OCI-LY3 (cell line): ENCODE measurements at regions not wholly inside any gene's neighbourhood (a gene's known extent, or its start where the extent isn't known, plus 50 kb on each side); places are given as distances from the start of the nearest gene placed in this dataset.

Experiments used
- H2AFZ ChIP-seq: fragments of 200-600, 300-600 bp; shearing (Covaris generic); 2 replicates; pipeline ENCODE4 v1.6.0; 2014; ENCODE audit warnings: antibody characterized with exemption, low read depth, low read length
- H3K27ac ChIP-seq: fragments of 200-600, 300-600 bp; sonication (generic); 2 replicates; pipeline ENCODE4 v1.5.1; 2014; ENCODE audit warnings: mild to moderate bottlenecking, low read length, moderate library complexity, mixed read lengths
- H3K27me3 ChIP-seq: fragments of 200-600, 300-600 bp; sonication (generic); 2 replicates; pipeline ENCODE4 v1.6.1; 2014; ENCODE audit warnings: low read depth, low read length, mixed read lengths
- H3K36me3 ChIP-seq: fragments of 200-600, 300-600 bp; sonication (generic); replicated peaks from 2 replicates; pipeline ENCODE3; 2014; ENCODE audit warnings: low read depth, low read length, mixed read lengths
- H3K4me1 ChIP-seq: fragments of 300-600, 200-600 bp; sonication (generic); 2 replicates; pipeline ENCODE4 v1.6.1; 2014; ENCODE audit warnings: low read length, mixed read lengths
- H3K4me2 ChIP-seq: fragments of 200-600, 300-600 bp; sonication (generic); 2 replicates; pipeline ENCODE4 v1.6.1; 2014; ENCODE audit warnings: low read length, mixed read lengths
- H3K4me3 ChIP-seq: fragments of 300-600, 200-600 bp; sonication (generic); 2 replicates; pipeline ENCODE4 v1.5.1; 2014; ENCODE audit warnings: antibody characterized with exemption, mild to moderate bottlenecking, low read length, moderate library complexity
- H3K79me2 ChIP-seq: fragments of 300-600, 200-600 bp; shearing (Covaris generic); 2 replicates; pipeline ENCODE4 v1.6.1; 2014; ENCODE audit warnings: mild to moderate bottlenecking, low read length, mixed read lengths
- H3K9ac ChIP-seq: fragments of 300-600, 200-600 bp; shearing (Covaris generic); 2 replicates; pipeline ENCODE4 v1.6.0; 2014; ENCODE audit warnings: mild to moderate bottlenecking, low read length, moderate library complexity
- H3K9me3 ChIP-seq: fragments of 200-600, 300-600 bp; shearing (Covaris generic); 2 replicates; pipeline ENCODE4 v1.6.1; 2014; ENCODE audit warnings: low read length, mixed read lengths; ENCODE audit not compliant: insufficient read depth
- H4K20me1 ChIP-seq: fragments of 200-600, 300-600 bp; sonication (generic); 2 replicates; pipeline ENCODE4 v1.6.1; 2016; ENCODE audit warnings: low read length, mixed read lengths; ENCODE audit not compliant: insufficient read depth
- CTCF ChIP-seq: fragments of 200-600, 300-600 bp; sonication (generic); IDR thresholded peaks from 2 replicates; pipeline ENCODE4 v1.5.1; 2014; ENCODE audit warnings: antibody characterized with exemption, low read length, low read depth
- EZH2phosphoT487 ChIP-seq: fragments of 200-600 bp; shearing (Covaris generic); IDR thresholded peaks from 2 replicates; pipeline ENCODE4 v1.6.1; 2018; ENCODE audit warnings: antibody characterized with exemption, mixed run types, low read depth

DNA sequence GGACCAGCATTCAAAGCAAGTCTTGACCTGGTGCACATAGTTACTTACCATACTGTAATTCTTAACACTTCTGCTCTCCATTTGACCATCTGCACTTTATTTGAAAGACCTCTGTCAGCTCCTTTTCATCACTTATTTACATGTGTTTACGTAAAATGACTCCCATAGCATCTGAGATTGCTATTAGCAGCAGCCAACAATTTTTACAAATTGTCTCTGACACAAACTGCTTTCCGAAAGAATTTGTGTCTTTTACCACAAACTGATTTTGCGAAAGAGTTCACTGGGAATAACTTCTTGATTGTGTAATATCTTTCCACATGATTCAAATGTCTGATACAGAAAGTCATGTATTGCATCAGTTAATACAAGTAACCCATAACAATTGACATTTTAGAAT lies 144.1 kb upstream of the PEX5L start:
- no peaks in the 10 kb centered on the region for H4K20me1 ChIP-seq
- no peak overlapping the region for H3K9ac ChIP-seq
- H3K27ac ChIP-seq, result no peak overlapping the region
- H3K27me3 ChIP-seq, result no peaks in the 10 kb centered on the region
- no peak overlapping the region for H3K4me2 ChIP-seq
- no peaks in the 10 kb centered on the region for H3K79me2 ChIP-seq
- no peaks in the 10 kb centered on the region for H3K9me3 ChIP-seq
- H3K36me3 ChIP-seq, result no peaks in the 10 kb centered on the region
- no peak overlapping the region for H2AFZ ChIP-seq
- H3K4me1 ChIP-seq, result no peaks in the 10 kb centered on the region
- no peak for TF ChIP-seq EZH2phosphoT487
- TF ChIP-seq CTCF, result no peak
- H3K4me3 ChIP-seq, result no peak overlapping the region

GRCh38 chr3:180181387-180181786 lies 144.7 kb upstream of the PEX5L start:
- Histone ChIP-seq H3K27me3 (no peaks in the 10 kb centered on the region), H3K4me3 (no peak overlapping the region), H3K4me1 (no peaks in the 10 kb centered on the region), H3K9me3 (no peaks in the 10 kb centered on the region), H2AFZ (no peak overlapping the region), H4K20me1 (no peaks in the 10 kb centered on the region), H3K79me2 (no peaks in the 10 kb centered on the region), H3K9ac (no peak overlapping the region), H3K4me2 (no peak overlapping the region), H3K27ac (no peak overlapping the region), H3K36me3 (no peaks in the 10 kb centered on the region)
- no peak for TF ChIP-seq EZH2phosphoT487
- TF ChIP-seq CTCF, result no peak

DNA sequence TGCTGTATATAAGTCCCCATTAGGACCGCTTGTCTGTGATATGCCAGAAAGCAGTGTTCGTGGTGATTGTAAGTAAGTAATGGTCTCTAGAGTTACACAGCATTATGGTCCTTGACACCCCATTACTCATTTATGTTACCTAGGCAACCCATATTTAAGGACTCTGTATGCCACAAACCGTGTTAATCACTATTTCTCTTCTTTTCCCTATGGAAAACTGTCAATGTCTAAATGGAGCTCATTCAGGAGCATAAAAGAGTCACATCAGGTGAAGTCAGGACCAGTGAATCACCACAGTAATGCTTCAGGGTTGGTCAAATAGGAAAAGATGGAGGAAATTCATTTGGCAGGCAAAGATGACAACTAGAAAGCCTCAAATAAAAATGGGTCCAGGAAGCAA lies 146.6 kb upstream of the PEX5L start:
- Histone ChIP-seq H3K9ac (no peak overlapping the region), H3K36me3 (no peaks in the 10 kb centered on the region), H4K20me1 (no peaks in the 10 kb centered on the region), H3K9me3 (no peaks in the 10 kb centered on the region), H3K4me2 (no peak overlapping the region), H3K79me2 (no peaks in the 10 kb centered on the region), H3K27me3 (no peaks in the 10 kb centered on the region), H2AFZ (no peak overlapping the region), H3K4me3 (no peak overlapping the region), H3K4me1 (no peaks in the 10 kb centered on the region), H3K27ac (no peak overlapping the region)
- no peak for TF ChIP-seq CTCF
- TF ChIP-seq EZH2phosphoT487, result no peak

GRCh38 chr3:180184816-180185215 lies 148.1 kb upstream of the PEX5L start:
- no peak overlapping the region for H3K4me2 ChIP-seq
- H3K27me3 ChIP-seq, result no peaks in the 10 kb centered on the region
- H4K20me1 ChIP-seq, result no peaks in the 10 kb centered on the region
- no peak overlapping the region for H2AFZ ChIP-seq
- no peaks in the 10 kb centered on the region for H3K79me2 ChIP-seq
- H3K4me1 ChIP-seq, result no peaks in the 10 kb centered on the region
- no peak overlapping the region for H3K9ac ChIP-seq
- no peak overlapping the region for H3K27ac ChIP-seq
- no peak overlapping the region for H3K4me3 ChIP-seq
- no peaks in the 10 kb centered on the region for H3K36me3 ChIP-seq
- TF ChIP-seq CTCF (no peak), EZH2phosphoT487 (no peak)
- no peaks in the 10 kb centered on the region for H3K9me3 ChIP-seq
